Right ventricle myocardium superior (tissue), 1 donor: ENCODE measurements at regions not wholly inside any gene's neighbourhood (a gene's known extent, or its start where the extent isn't known, plus 50 kb on each side); places are given as distances from the start of the nearest gene placed in this dataset.

ENCODE experiments used
- ATAC-seq: fragments of 200-7000 bp; cut with Tn5 transposase; one replicate; pipeline ENCODE4 v1.9.1; 2020; ENCODE audit warnings: mild to moderate bottlenecking; ENCODE audit not compliant: poor library complexity
- DNase-seq: peaks from one replicate; pipeline ENCODE4 v3.0.0-alpha.2; 2020
- intact Hi-C: fragments of 100-400 bp; cut with DNase I; formaldehyde crosslinking; loops from one replicate; pipeline ENCODE4 v1.11.2; 2022
- donor health status: DM: no; HTN: yes; CAD: no; lungs with severe emphysema.

DNA sequence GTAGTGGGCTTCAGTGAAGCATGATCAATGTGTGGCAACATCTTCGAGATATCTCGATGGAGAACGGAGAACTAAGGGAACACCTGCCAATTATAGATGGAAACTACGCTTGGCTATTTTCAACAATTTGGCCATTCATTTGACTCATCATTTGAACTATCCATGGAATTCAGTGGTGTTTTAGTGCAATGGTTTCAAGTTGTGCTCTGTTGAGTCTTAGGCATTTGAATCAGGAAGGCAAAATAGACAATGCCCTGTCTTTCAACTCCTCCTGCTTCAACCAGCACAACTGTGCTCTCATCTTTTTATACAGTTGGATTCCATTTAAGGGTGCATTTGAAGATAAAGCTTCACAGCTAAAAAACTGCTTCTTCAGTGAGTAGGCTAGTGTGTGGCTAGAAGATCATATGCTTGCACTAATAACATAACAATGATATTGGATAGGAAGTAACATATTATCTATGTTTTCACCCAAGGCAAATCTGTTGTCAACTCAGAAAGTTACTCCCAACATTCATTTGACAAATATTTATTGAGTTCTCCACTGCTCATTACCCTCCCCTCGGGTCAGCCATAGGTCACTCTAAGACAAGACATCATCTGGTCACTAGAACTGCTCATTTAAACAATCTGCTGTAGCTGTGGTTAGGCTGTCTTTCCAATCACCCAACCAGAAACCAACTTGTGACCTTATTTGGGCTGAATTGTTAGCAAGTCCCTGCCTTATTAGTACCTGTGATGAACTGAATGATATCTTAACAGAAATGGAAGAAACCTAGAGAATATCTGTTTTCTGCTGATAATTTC, 314.1 kb upstream of the SP4 start:
- no peak for ATAC-seq
- no peak for DNase-seq
- intact Hi-C loops: no loop called here

GRCh38 chr7:21123586-21123985, 304.3 kb upstream of the SP4 start:
- ATAC-seq: no peak
- DNase-seq: no peak
- intact Hi-C loops: no loop called here

DNA sequence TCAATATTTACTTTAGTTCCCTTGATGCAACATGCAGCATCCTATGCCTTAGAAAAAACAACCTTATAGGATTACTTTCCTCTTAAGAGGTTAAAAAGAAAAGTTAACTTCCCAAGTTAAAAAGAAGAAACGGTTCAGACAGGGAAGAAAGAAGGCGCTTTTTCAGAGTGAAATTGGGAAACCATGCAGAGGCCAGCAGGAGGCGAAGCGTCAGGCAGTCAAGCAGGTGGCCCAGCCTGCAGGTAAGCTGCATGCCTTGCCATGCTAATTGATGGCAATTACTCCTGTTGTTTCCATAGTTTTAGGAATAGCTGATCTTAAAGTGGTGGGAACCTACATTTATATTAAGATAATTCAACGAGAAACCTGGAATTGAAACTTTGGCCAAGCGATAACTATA, 302.6 kb upstream of the SP4 start:
- no peak for ATAC-seq
- intact Hi-C loops: no loop called here
- no peak for DNase-seq

GRCh38 chr7:21128062-21128817, 299.6 kb upstream of the SP4 start:
- intact Hi-C loops: no loop called here
- ATAC-seq: no peak
- no peak for DNase-seq

- DNase-seq: no peak
- no peak for ATAC-seq
- intact Hi-C loops: no loop called here
Observed at GRCh38 chr7:21131897-21132296, 296.0 kb upstream of the SP4 start.

DNA sequence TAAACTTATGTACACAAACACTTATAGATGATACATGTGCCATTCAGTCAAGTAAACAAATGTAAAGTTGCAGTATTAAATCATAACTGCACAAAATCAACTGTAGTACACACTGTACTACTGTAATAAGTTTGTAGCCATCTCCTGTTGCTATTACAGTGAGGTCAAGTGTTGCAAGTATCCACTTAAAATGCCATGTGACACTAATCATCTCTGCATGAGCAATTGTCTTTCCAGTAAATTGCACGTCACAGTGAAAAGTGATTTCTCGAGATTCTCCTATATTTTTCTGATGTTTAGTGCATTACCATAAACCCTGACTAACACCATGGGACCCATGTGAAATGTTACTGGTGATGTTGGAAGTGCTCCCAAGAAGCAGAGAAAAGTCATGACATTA, 293.3 kb upstream of the SP4 start:
- no peak for DNase-seq
- ATAC-seq: no peak
- intact Hi-C loops: no loop called here

DNA sequence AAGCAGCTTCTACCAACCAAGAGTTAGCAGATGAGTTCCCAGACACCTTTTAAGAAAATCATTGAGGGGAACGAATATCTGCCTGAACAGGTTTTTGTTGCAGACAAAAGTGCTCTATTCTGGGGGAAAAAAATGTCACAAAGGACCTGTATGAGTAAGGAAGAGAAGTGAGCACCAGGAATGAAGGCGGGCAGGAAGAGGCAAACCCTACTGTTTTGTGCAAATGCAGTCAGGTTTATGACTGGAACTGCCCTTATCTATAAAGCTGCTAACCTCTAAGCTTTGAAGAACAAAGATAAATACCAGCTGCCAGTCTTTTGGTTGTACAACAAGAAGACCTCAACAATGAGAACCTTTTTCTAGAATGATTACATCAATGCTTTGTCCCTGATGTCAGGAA, 292.4 kb upstream of the SP4 start:
- no peak for DNase-seq
- ATAC-seq: no peak
- intact Hi-C loops: no loop called here

GRCh38 chr7:21137640-21138039, 290.2 kb upstream of the SP4 start:
- intact Hi-C loops: no loop called here
- ATAC-seq (no peak), DNase-seq (no peak)

DNA sequence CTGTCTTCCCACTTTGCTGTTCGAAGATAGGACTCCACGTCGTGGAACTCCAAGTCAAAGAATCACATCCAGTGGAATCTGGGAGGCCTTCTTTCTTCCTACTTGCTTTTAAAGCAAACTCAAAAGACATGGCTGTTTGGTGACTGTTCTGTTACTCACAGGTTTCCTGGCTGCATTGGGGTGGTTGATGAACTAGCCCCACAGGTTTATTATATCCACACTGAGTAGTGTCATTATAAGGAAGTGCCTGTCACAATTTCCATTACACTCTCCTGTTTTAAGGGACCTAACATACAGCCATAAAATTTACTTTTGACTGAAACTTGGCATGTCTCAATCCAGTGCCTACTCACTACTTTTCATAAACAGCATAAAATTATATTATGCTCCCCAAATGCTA, 287.3 kb upstream of the SP4 start:
- intact Hi-C loops: no loop called here
- DNase-seq (no peak), ATAC-seq (no peak)

DNA sequence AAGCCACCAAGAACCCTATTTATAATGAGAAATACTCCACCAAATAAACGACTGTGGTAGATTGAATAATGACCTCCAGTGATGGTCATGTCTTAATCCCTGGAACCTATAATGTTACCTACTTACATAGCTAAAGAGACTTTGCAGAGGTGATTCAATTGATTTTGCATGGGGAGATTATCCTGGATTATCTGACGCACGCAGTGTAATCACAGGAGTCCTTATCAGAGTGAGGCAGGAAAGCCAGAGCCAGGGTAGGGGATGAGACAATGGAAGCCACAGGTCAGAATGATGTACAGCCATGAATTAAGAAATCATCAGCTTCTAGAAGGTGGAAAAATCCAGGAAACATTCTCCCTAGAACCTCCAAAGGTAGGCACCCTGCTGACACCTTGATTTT, 286.4 kb upstream of the SP4 start:
- intact Hi-C loops: no loop called here
- DNase-seq: no peak
- no peak for ATAC-seq

DNA sequence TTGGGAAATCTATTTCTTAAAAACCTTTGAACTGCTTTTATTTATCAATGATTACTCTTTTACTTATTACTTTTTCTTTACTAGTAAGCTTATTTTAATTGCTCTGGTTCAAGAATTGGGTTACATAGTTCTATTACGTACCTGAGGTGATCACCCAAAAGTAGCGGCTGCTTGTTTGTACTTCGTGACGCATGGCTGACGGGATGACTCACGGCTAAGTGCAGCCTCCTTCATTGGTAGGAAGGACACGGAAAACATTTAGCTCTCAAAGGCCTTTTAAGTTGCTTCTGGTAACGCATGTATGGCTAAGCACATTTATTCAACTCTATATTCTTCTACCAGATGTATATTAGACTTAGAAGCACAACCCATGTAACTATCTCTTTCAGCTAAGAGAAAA, 285.8 kb upstream of the SP4 start:
- intact Hi-C loops: no loop called here
- no peak for DNase-seq

GRCh38 chr7:21146642-21147423, 281.1 kb upstream of the SP4 start:
- intact Hi-C loops: no loop called here
- no peak for DNase-seq
- ATAC-seq: no peak

More for the DNA sequence above, 285.8 kb upstream of the SP4 start:
- no peak for ATAC-seq

GRCh38 chr7:21149809-21150208, 278.1 kb upstream of the SP4 start:
- no peak for ATAC-seq
- DNase-seq: no peak
- intact Hi-C loops: no loop called here

DNA sequence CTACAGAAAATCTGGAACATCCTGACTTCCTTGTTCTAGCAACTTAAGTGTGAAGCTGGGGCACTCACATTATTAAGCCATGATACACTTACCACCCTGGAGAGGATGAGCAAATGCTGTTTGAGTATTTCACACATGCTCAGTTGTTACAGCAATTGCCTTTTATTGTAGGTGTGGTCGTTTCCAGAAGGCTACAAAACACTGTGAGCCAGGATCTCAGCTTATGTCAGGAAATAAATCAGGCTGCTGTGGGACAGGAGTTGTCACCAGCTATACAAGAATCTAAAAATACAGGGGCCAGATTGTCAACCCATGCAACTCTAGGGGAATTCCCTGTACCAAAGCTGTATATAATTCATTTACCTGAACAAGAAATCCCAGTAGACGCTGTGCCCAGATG, 273.3 kb upstream of the SP4 start:
- DNase-seq: no peak
- intact Hi-C loops: no loop called here

DNA sequence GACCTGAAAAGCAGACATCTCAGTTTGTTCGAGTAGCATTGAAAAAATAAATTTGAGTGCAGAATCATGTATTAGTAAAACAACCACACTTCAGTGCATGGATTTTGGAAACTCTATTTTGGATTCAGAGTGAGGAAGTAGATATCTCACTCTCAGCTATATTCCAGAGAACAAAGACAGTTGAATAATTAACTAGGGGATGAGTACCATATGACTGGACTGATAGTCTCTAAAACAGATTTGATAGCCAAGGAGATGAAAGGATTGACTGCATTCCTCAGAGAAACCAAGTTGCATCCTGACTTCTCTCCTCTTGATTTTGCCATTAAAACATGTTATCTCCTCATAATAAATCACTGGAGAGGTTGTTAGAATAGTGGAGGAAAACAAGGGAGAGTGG, 268.4 kb upstream of the SP4 start:
- ATAC-seq (no peak), DNase-seq (no peak)
- intact Hi-C loops: no loop called here

More for the DNA sequence above, 273.3 kb upstream of the SP4 start:
- ATAC-seq: no peak

GRCh38 chr7:21160401-21160800, 267.5 kb upstream of the SP4 start:
- intact Hi-C loops: no loop called here
- DNase-seq: no peak
- no peak for ATAC-seq

DNA sequence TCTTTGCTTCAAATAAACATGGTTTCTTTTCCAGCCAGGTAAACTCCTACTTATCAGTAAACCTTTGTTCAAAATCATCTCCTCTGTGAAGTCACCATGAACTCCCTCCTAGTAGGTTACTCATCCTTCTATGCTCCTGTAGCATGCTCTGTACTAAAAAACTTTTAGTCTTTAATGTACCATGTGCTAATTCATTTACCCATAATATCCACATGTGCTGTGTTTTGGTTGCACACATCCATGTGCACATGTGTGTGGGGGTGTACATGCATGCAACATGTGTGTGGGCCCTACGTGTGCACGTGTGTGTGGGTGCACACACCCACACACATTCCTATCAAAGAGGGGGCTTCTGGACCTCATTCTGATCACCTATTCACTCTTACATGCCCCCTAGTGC, 259.9 kb upstream of the SP4 start:
- intact Hi-C loops: no loop called here

GRCh38 chr7:21169667-21170580, 258.0 kb upstream of the SP4 start:
- intact Hi-C loops: no loop called here
- no peak for DNase-seq
- no peak for ATAC-seq

More for the DNA sequence above, 259.9 kb upstream of the SP4 start:
- DNase-seq: no peak
- ATAC-seq: no peak

- intact Hi-C loops: no loop called here
- DNase-seq: no peak
- ATAC-seq: no peak
Observed at GRCh38 chr7:21172800-21173199, 255.1 kb upstream of the SP4 start.
